ENCODE measurements at regions not wholly inside any gene's neighbourhood (a gene's known extent, or its start where the extent isn't known, plus 50 kb on each side); places are given as distances from the start of the nearest gene placed in this dataset.
A peak's percentile ranks its signal among the peaks of the same experiment; 100 is the strongest.

DNA sequence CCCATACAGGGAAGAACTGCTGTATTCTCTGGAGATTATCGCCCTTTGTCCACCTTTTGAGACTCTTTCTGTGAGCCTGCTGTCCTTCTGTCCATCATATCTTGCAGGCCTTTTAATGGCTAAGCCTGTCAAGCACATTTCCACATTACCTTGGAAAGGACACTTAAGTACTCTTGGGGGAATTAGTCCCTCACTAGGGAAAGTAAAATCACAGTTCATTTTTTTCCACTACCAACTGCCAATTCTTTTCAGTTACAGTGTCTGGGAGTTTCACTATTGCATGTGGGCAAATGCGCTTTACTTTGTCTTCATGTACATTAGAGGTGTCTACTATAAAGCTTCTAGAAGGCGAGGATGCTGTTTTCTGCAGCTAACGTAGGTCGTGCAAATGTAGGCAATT, 242.1 kb downstream of the NSUN3 start:
- DNase-seq: no peak
- TF ChIP-seq, protein P1, sequence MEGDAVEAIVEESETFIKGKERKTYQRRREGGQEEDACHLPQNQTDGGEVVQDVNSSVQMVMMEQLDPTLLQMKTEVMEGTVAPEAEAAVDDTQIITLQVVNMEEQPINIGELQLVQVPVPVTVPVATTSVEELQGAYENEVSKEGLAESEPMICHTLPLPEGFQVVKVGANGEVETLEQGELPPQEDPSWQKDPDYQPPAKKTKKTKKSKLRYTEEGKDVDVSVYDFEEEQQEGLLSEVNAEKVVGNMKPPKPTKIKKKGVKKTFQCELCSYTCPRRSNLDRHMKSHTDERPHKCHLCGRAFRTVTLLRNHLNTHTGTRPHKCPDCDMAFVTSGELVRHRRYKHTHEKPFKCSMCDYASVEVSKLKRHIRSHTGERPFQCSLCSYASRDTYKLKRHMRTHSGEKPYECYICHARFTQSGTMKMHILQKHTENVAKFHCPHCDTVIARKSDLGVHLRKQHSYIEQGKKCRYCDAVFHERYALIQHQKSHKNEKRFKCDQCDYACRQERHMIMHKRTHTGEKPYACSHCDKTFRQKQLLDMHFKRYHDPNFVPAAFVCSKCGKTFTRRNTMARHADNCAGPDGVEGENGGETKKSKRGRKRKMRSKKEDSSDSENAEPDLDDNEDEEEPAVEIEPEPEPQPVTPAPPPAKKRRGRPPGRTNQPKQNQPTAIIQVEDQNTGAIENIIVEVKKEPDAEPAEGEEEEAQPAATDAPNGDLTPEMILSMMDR (IDR thresholded peaks at IDR 0.05; ENCODE audit: low read depth, low read length): no peak
- no peaks in the 10 kb centered on the region for H3K9me3 ChIP-seq

DNA sequence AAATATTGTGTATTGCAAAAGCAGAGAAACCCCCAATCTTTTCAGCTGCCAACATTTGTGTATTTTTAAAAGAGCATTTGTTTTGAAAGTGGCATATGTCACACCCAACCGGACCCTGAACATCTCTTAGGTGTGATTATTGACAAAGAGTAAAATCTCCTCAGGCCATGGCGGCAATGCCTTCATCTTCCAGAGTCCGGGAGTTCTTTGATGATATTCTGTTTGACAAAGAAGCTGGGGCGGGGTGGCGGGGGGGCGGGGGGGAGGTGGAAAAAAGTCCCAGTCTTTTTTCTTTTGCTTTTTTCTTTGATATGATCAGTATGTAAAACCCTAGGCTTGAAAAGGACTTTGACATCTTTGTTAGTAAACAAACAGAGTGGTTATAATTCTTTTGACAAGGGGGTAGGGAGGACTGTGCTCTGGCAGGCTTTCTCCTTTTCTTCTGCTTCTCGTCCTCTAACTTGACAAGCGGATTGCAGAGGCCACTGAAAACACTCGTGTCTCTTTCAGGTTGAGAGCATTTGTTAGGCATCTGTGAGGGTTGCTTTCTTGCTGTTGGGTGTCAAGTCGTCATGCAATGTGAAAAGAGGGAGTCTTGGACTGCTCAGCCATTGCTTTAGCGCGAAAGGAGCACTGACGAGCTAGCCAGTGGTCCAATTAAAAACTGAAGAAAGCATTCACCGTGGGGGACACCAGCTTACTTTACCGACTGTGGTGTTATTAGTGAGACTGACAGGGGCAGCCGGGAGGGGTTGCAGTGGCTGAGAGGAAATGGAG, 243.2 kb downstream of the NSUN3 start:
- Histone ChIP-seq H3K36me3 (no peaks in the 10 kb centered on the region), H3K4me1 (no peaks in the 10 kb centered on the region; the same call in 1 of the 2 replicates), H3K27me3 (no peaks in the 10 kb centered on the region), H3K9me3 (no peaks in the 10 kb centered on the region), H3K4me3 (ENCODE audit: low read depth, low read length) (no peak overlapping the region)
- TF ChIP-seq, protein P1 (IDR thresholded peaks at IDR 0.05; ENCODE audit: low read depth, low read length): no peak
- DNase-seq: no peak

More for the DNA sequence above, 242.1 kb downstream of the NSUN3 start:
- no peaks in the 10 kb centered on the region; the same call in 1 of the 2 replicates for H3K4me1 ChIP-seq
- no peaks in the 10 kb centered on the region for H3K27me3 ChIP-seq
- H3K36me3 ChIP-seq: no peaks in the 10 kb centered on the region
- H3K4me3 ChIP-seq (ENCODE audit: low read depth, low read length): no peak overlapping the region

DNA sequence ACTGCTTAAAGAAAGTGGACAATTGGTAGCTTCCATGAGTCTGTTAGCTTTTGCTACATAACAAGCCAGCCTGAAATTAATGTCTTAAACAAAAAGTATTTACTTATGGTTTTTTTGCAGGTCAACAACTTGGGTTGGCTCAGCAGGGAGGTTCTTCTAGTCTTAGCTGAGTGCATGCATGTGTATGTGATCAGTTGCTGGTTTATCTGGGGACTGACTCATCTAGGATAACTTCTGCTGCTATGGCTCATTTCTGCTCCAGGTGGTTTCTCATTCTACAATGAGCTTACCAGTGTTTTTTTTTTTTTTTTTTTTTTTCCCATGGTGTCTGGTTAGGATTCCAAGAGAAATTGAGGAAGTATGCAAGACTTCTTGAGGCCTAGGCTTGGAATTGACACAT, 244.7 kb downstream of the NSUN3 start:
- Histone ChIP-seq H3K4me3 (ENCODE audit: low read depth, low read length) (no peak overlapping the region), H3K4me1 (no peaks in the 10 kb centered on the region; the same call in 1 of the 2 replicates)

DNA sequence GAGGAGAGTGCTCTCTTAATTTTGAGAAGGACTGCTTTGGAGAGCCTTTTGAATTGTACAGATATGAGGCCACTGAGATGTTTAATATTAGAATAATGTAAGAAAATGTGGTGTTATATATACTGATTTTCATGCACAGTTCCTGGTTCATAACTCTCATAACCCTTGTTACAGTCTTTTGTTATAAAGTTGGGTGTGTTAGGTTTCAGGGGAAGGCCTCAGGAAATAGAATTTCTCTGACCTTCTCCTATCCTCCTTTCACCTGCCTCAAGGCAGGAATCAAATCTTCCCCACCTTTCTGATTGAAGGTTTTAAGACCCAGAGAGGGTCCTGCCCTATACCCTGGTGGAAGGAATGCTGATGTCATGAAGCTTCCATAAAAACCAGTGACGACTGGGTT, 245.9 kb downstream of the NSUN3 start:
- no peak overlapping the region for H3K4me3 ChIP-seq (ENCODE audit: low read depth, low read length)
- H3K36me3 ChIP-seq: no peaks in the 10 kb centered on the region
- H3K4me1 ChIP-seq: no peaks in the 10 kb centered on the region; the same call in 1 of the 2 replicates
- no peaks in the 10 kb centered on the region for H3K9me3 ChIP-seq
- no peak for DNase-seq
- TF ChIP-seq, protein P1 (IDR thresholded peaks at IDR 0.05; ENCODE audit: low read depth, low read length): peak; percentile 15; the same call in 1 of the 2 replicates
- no peaks in the 10 kb centered on the region for H3K27me3 ChIP-seq

More for the DNA sequence above, 244.7 kb downstream of the NSUN3 start:
- H3K36me3 ChIP-seq: no peaks in the 10 kb centered on the region
- no peaks in the 10 kb centered on the region for H3K9me3 ChIP-seq
- TF ChIP-seq, protein P1 (IDR thresholded peaks at IDR 0.05; ENCODE audit: low read depth, low read length): no peak
- H3K27me3 ChIP-seq: no peaks in the 10 kb centered on the region
- no peak for DNase-seq

DNA sequence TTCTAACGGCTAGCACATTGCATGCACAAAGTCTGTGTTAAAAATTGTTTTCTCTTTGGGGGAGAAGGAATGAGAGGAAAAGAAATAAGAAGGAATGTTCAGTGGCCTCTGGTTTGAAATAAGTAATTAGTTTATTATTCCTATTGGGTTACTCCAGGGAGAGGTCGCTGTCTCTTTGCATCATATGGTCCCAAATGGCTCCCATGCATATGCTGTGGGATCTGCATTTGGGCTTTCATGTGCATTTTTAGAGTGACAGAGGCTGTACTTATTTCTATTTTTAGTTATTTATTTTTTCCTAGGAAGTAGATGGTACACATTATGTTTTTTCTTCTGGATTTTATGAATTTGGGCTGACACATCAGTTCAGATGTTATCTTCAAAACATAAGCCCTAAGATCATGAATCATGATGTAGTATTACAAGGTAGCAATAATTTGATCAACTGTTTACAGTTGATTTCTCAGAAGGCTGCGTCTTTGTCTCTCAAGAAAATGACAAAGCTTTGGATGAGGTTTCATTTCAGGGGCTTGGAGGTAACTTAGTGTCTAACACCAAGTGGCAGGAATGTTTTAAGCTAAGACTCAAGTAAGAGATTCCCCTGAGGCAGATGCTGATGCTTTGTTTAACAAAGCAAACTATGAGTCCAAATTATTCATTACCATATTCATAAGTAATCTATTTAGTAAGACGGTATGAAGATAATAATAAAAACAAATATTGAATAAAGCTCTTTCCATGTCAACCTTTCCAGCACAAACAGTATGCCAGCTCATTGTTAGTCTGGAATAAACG, 247.7 kb downstream of the NSUN3 start:
- TF ChIP-seq, protein P1 (IDR thresholded peaks at IDR 0.05; ENCODE audit: low read depth, low read length): no peak
- H3K4me3 ChIP-seq (ENCODE audit: low read depth, low read length): no peak overlapping the region
- H3K4me1 ChIP-seq: no peaks in the 10 kb centered on the region; the same call in 1 of the 2 replicates
- DNase-seq: no peak
- H3K36me3 ChIP-seq: no peaks in the 10 kb centered on the region
- no peaks in the 10 kb centered on the region for H3K9me3 ChIP-seq
- no peaks in the 10 kb centered on the region for H3K27me3 ChIP-seq
